PC-3 (cell line): ENCODE measurements at regions not wholly inside any gene's neighbourhood (a gene's known extent, or its start where the extent isn't known, plus 50 kb on each side); places are given as distances from the start of the nearest gene placed in this dataset.

Experiments
- EZH2 ChIP-seq: fragments of 300-600 bp; sonication (generic); IDR thresholded peaks from one replicate; pipeline ENCODE4 v1.6.1; 2017; ENCODE audit warnings: antibody characterized with exemption, mild to moderate bottlenecking, low read length; ENCODE audit not compliant: unreplicated experiment
- TF ChIP-seq, protein P1 (sequence below): fragments of 300-600 bp; sonication (generic); conservative IDR thresholded peaks from 2 replicates; pipeline ENCODE4 v1.5.1; 2017; ENCODE audit warnings: antibody characterized with exemption, low read depth, mild to moderate bottlenecking, low read length

DNA sequence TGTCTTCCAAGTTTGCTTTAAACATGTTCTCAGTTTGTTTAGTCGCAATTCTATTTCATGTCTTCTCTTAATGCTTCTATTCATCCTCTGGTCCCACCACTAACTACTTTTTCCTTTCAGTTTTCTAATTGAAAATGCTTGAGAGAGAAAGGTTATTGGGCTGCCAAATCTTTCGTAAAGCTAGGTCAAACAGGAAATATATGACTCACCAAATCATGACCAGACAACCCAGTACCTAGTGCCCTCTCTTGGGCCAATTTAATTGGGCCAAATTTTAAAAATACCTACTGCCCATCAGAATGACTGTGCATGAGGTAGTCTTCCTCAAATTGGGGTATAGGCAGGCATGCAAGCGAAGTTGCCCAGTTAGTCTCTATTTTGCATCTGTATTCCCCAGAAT is 295.4 kb upstream of the PBX1 start:
- TF ChIP-seq, protein P1, sequence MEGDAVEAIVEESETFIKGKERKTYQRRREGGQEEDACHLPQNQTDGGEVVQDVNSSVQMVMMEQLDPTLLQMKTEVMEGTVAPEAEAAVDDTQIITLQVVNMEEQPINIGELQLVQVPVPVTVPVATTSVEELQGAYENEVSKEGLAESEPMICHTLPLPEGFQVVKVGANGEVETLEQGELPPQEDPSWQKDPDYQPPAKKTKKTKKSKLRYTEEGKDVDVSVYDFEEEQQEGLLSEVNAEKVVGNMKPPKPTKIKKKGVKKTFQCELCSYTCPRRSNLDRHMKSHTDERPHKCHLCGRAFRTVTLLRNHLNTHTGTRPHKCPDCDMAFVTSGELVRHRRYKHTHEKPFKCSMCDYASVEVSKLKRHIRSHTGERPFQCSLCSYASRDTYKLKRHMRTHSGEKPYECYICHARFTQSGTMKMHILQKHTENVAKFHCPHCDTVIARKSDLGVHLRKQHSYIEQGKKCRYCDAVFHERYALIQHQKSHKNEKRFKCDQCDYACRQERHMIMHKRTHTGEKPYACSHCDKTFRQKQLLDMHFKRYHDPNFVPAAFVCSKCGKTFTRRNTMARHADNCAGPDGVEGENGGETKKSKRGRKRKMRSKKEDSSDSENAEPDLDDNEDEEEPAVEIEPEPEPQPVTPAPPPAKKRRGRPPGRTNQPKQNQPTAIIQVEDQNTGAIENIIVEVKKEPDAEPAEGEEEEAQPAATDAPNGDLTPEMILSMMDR = no peak
- TF ChIP-seq EZH2 = no peak
